Activated CD4-positive, alpha-beta T cell treated with anti-CD3 and anti-CD28 coated beads for 36 hours (primary cell): ENCODE measurements at regions not wholly inside any gene's neighbourhood (a gene's known extent, or its start where the extent isn't known, plus 50 kb on each side); places are given as distances from the start of the nearest gene placed in this dataset.
"Not testable (repeated sequence)": the region's sequence is repeated elsewhere in the genome, so short reads cannot be mapped to it uniquely, and the experiment has no call there.

Source experiments
- ATAC-seq: fragments of 200-7000 bp; cut with Tn5 transposase; one replicate; pipeline ENCODE4 v1.10.0; 2021; ENCODE audit warnings: mild to moderate bottlenecking, moderate library complexity
- CTCF ChIA-PET: fragments of 350-600 bp; sonication (Branson Sonifier 250); formaldehyde crosslinking; loops from one replicate; lab custom pipeline; 2021; ENCODE audit warnings: antibody characterized with exemption; lab: Charles Lee
- POLR2A ChIA-PET: fragments of 350-600 bp; sonication (Branson Sonifier 250); formaldehyde crosslinking; loops from one replicate; lab custom pipeline; 2021; ENCODE audit warnings: antibody characterized with exemption, inconsistent platforms; lab: Charles Lee
- DNase-seq: peaks from one replicate; pipeline ENCODE4 v3.0.0-alpha.2; 2020
- H3K27ac Mint-ChIP-seq: one replicate; pipeline ENCODE4 v1.8.0; 2021; ENCODE audit warnings: mixed read lengths
- H3K27me3 Mint-ChIP-seq: one replicate; pipeline ENCODE4 v1.8.0; 2021; ENCODE audit warnings: mixed read lengths
- H3K36me3 Mint-ChIP-seq: one replicate; pipeline ENCODE4 v1.8.0; 2021; ENCODE audit warnings: low read depth, mixed read lengths
- H3K4me1 Mint-ChIP-seq: one replicate; pipeline ENCODE4 v1.8.0; 2021; ENCODE audit warnings: mixed read lengths
- H3K4me3 Mint-ChIP-seq: one replicate; pipeline ENCODE4 v1.8.0; 2021; ENCODE audit warnings: mild to moderate bottlenecking, moderate library complexity, mixed read lengths
- H3K9me3 Mint-ChIP-seq: one replicate; pipeline ENCODE4 v1.8.0; 2021; ENCODE audit warnings: low read depth, mixed read lengths
- intact Hi-C, 2 experiments: fragments of 100-400 bp; cut with DNase I in 1 of 2; cut with micrococcal nuclease in 1 of 2; formaldehyde crosslinking; loops; one replicate each; pipeline versions ENCODE4 v1.14.2 to v1.15.1; 2022 to 2024; cut with DNase I, micrococcal nuclease

DNA sequence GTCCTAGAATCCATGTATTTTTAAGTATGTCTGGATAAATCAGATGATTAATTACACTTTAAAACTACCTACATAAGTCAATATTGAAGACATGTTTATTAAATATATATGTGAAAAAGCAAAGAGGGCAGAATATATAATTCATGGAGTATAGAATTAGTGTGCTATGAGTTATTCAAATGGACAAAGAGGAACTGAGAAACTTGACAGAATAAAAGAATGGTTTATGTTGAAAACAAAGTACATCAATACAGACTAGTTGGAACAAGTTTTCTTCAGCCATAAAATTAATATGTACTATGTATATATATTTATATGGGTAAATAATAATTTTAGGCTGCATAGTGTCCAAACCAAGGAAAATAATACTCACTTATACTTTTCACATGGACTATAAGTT lies 173.5 kb downstream of the NPFFR2 start:
- no peaks in the 10 kb centered on the region for H3K9me3 Mint-ChIP-seq
- intact Hi-C loops: no loop called here
- H3K27me3 Mint-ChIP-seq: peaks cover 5% of the 10 kb centered on the region
- no peaks in the 10 kb centered on the region for H3K36me3 Mint-ChIP-seq
- H3K4me3 Mint-ChIP-seq: no peak overlapping the region
- ChIA-PET CTCF (no interaction called here), POLR2A (no interaction called here)
- no peak for ATAC-seq
- H3K27ac Mint-ChIP-seq: no peak overlapping the region
- H3K4me1 Mint-ChIP-seq: no peaks in the 10 kb centered on the region
- no peak for DNase-seq

DNA sequence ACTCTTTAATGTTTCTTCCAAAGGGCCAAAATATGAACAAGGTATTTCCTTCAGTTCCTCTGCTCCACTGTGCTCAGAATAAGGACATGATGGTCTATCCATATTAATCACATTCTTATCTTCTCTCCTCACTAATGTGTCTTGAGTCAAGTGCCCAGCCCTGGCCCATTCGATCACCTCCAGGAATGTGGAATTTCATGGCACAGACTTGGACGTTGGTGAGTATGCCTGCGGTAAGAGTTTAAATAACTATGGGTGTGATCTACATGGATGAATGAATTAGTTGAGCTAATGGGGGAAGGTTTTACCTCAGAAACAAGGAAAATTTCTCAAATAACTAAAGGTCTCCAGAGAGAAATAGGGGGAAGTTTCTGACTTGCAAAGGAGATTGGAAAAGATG lies 174.0 kb downstream of the NPFFR2 start:
- intact Hi-C loops: no loop called here
- ChIA-PET CTCF (no interaction called here), POLR2A (no interaction called here)
- no peaks in the 10 kb centered on the region for H3K4me1 Mint-ChIP-seq
- ATAC-seq (no peak), DNase-seq (no peak)
- H3K27me3 Mint-ChIP-seq: peaks cover 5% of the 10 kb centered on the region
- H3K9me3 Mint-ChIP-seq: no peaks in the 10 kb centered on the region
- H3K27ac Mint-ChIP-seq: no peak overlapping the region
- no peaks in the 10 kb centered on the region for H3K36me3 Mint-ChIP-seq
- H3K4me3 Mint-ChIP-seq: no peak overlapping the region

DNA sequence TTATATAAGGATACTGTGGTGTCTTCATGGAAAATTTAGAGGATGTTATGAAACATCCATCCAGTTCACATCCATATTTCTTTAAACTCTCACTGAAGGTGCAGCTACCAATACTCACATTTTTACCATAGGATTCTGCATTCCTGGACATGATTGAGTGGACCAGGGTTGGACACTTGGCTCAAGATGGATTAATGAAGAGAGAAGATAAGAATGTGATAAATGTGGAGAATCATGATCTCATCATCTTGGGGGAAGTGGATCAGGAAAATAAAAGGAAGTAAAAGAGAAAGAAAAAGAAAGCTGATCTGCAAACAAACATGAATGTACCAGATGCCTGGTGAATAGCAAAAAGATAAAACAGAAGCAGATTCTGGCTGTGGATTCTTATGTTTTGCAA lies 175.4 kb downstream of the NPFFR2 start:
- Mint-ChIP-seq H3K27ac (no peak overlapping the region), H3K4me3 (no peak overlapping the region), H3K36me3 (no peaks in the 10 kb centered on the region), H3K9me3 (no peaks in the 10 kb centered on the region), H3K4me1 (no peaks in the 10 kb centered on the region), H3K27me3 (peaks cover 5% of the 10 kb centered on the region)
- DNase-seq (no peak), ATAC-seq (no peak)
- CTCF ChIA-PET: no interaction called here
- POLR2A ChIA-PET: no interaction called here
- intact Hi-C loops: no loop called here

DNA sequence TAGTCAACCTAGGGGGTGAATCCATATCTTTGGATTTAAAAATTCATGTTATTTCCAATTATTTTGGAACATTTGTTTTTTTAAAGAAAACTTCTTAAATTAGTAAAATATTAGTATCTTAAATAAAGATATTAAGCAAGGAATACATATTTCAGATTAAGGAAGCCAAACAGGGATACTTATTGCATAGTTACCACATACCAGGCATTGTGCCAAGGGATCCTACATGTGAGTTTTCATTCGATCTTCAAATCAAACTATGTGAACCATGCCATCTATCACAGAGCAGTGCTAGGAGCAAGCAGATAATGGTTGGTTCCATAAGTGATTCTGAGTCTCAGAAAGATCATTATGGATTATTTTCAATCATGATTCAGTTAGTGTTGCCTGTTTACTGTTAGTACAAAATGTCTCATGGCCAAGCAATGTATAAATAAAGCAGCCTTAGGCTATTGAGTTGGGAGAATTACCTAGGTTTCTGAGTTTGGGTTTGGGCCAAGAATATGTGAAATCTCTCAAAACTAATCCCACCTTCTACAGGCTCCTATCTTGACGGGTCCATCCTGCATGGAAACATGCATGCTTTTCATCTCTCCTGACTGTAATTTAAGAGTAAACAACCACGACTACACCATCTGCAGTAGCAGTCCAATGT lies 176.7 kb downstream of the NPFFR2 start:
- ATAC-seq: no peak
- no peak overlapping the region for H3K4me3 Mint-ChIP-seq
- no peaks in the 10 kb centered on the region for H3K4me1 Mint-ChIP-seq

DNA sequence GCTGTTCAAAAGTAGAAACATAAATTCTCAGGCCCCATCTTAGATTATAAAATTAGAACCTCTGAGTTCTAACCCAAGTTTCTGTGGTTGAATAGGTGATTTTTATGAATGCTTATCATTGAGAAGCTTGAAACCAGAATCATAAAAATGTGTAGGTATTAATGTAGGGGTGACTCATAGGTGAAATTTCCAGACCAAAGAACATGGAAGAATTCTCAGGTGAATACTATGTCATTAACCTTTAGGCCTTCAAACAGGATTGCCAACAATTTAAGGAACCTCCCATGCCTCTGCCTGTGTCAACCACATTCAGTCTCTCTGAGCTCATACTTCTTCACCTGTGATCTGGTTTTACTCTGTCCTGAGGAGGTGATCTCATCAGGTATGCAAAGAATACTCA lies 177.8 kb downstream of the NPFFR2 start:
- Mint-ChIP-seq H3K27ac (no peak overlapping the region), H3K27me3 (peaks cover 3% of the 10 kb centered on the region), H3K36me3 (no peaks in the 10 kb centered on the region), H3K9me3 (no peaks in the 10 kb centered on the region), H3K4me1 (no peaks in the 10 kb centered on the region), H3K4me3 (no peak overlapping the region)
- POLR2A ChIA-PET: no interaction called here
- intact Hi-C loops: no loop called here
- CTCF ChIA-PET: interaction anchor here (0.6 kb wide), 2 partner anchors 354 to 821 kb away, joined by 3 to 4 read pairs; no protein-coding TSS in a partner anchor
- DNase-seq: no peak
- no peak for ATAC-seq

More for the DNA sequence above, 176.7 kb downstream of the NPFFR2 start:
- Mint-ChIP-seq H3K9me3 (no peaks in the 10 kb centered on the region), H3K27ac (no peak overlapping the region), H3K27me3 (peaks cover 5% of the 10 kb centered on the region), H3K36me3 (no peaks in the 10 kb centered on the region)
- intact Hi-C loops: no loop called here
- POLR2A ChIA-PET: no interaction called here
- CTCF ChIA-PET: no interaction called here
- DNase-seq: no peak

DNA sequence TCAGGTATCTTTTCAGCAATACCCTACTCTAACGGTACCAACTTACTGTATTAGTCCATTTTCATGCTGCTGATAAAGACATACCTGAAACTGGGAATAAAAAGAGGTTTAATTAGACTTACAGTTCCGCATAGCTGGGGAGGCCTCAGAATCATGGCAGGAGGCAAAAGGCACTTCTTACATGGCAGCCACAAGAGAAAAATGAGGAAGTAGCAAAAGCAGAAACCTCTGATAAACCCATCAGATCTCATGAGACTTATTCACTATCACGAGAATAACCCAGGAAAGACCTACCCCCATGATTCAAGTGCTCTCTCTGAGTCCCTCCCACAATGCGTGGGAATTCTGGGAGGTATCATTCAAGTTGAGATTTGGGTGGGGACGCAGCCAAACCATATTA lies 182.0 kb downstream of the NPFFR2 start:
- POLR2A ChIA-PET, CTCF ChIA-PET, ATAC-seq, H3K27me3 Mint-ChIP-seq, H3K9me3 Mint-ChIP-seq, H3K4me3 Mint-ChIP-seq, intact Hi-C loops, DNase-seq, H3K4me1 Mint-ChIP-seq, H3K27ac Mint-ChIP-seq, H3K36me3 Mint-ChIP-seq: not testable (repeated sequence)

DNA sequence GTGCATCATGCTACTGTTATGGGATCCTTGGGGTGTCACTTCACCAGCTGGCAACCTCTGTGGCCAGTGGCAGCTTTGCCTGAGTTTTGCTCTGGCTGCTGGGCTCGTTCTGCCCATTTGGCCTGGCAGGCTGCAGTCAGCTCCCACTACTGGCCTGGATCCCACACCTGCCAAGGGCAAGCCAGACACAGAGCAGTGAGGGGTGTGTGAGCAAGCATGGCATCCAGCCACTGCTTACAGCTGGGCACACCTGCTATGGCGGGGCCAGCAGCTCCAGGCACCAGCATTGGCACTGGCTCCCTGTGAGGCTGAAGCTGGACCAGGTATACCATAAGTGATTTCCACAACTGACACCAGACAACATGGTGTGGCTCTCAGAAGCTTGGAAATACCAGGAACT lies 183.4 kb downstream of the NPFFR2 start:
- POLR2A ChIA-PET: no interaction called here
- no peaks in the 10 kb centered on the region for H3K27me3 Mint-ChIP-seq
- H3K9me3 Mint-ChIP-seq: no peaks in the 10 kb centered on the region
- intact Hi-C loops: no loop called here
- H3K4me3 Mint-ChIP-seq: no peak overlapping the region
- no peaks in the 10 kb centered on the region for H3K4me1 Mint-ChIP-seq
- CTCF ChIA-PET: no interaction called here
- no peak overlapping the region for H3K27ac Mint-ChIP-seq
- DNase-seq: no peak
- no peaks in the 10 kb centered on the region for H3K36me3 Mint-ChIP-seq
- no peak for ATAC-seq

DNA sequence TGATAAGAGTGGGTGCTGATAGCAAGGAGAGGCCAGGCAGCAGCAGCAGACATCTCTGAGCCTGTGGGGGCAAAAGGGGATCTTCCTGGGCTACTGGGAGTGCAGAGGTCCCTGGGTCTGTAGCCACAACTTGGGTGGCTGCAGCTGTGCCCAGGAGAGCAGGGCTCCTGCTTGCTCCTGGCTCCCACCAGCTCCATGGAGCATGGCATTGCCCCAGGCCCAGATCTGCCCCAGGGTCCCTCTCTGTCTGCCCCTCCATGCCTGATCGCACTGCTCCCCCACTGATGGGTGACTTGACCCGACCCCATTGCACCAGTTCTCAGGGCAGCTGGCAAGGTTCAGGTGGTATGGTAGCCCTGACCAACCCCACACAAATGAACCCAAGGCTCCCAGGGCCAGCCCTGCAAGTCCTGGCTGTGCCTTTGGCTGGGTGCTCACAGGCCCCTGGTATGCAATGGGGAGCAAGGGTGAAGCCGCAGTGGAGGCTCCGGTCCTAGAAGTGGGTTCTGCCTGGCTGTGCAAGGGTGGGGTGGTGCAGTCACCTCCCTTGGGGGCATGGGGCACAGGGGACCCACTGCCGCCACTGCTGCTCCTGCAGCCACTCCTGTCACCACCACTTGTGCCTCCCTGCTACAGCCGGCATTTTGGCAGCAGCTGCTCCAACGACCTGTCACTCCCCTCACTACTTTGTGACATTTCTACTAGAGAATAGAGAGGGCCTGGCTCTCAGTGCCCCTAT lies 184.9 kb downstream of the NPFFR2 start:
- H3K4me1 Mint-ChIP-seq: no peaks in the 10 kb centered on the region
- H3K4me3 Mint-ChIP-seq: no peak overlapping the region
- ChIA-PET CTCF (no interaction called here), POLR2A (no interaction called here)
- DNase-seq (no peak), ATAC-seq (no peak)
- no peak overlapping the region for H3K27ac Mint-ChIP-seq
- intact Hi-C loops: no loop called here
- no peaks in the 10 kb centered on the region for H3K27me3 Mint-ChIP-seq
- H3K36me3 Mint-ChIP-seq: no peaks in the 10 kb centered on the region
- no peaks in the 10 kb centered on the region for H3K9me3 Mint-ChIP-seq

DNA sequence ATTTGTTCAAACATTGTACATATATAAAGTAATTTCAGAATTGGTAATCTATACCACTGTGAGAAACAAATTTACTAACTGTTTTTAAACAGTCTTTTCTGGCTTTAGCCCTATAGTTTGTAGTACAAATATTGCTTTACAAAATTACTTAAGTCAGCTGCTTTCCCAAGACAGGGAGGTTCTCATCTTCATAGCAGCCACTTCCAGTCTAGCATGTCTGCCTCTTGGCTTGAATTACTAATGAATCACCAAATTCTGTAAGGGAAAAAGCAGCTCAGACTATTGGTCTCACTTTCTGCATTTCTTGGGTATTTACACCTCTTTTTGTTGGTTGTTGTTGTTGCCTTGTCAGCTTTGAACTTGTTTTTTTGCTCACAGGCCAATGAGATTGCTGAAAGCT lies 187.2 kb downstream of the NPFFR2 start:
- no peak overlapping the region for H3K4me3 Mint-ChIP-seq
- no peak for ATAC-seq
- no peaks in the 10 kb centered on the region for H3K27me3 Mint-ChIP-seq
- H3K9me3 Mint-ChIP-seq: no peaks in the 10 kb centered on the region
- no peaks in the 10 kb centered on the region for H3K36me3 Mint-ChIP-seq
- CTCF ChIA-PET: interaction anchor here (0.6 kb wide), 1 partner anchor 771 kb away, joined by 3 read pairs; no protein-coding TSS in a partner anchor
- POLR2A ChIA-PET: no interaction called here
- H3K4me1 Mint-ChIP-seq: no peaks in the 10 kb centered on the region
- no peak overlapping the region for H3K27ac Mint-ChIP-seq
- intact Hi-C loops: no loop called here
- no peak for DNase-seq
